GM12892 (cell line): ENCODE measurements at regions not wholly inside any gene's neighbourhood (a gene's known extent, or its start where the extent isn't known, plus 50 kb on each side); places are given as distances from the start of the nearest gene placed in this dataset.

Experiments
- POLR2A ChIP-seq: IDR thresholded peaks from 2 replicates; pipeline ENCODE4 v1.6.1; 2011; ENCODE audit warnings: low read depth, low read length, control low read depth
- POLR2AphosphoS5 ChIP-seq: IDR thresholded peaks from 2 replicates; pipeline ENCODE4 v1.6.1; 2011; ENCODE audit warnings: low read depth, low read length, control low read depth

DNA sequence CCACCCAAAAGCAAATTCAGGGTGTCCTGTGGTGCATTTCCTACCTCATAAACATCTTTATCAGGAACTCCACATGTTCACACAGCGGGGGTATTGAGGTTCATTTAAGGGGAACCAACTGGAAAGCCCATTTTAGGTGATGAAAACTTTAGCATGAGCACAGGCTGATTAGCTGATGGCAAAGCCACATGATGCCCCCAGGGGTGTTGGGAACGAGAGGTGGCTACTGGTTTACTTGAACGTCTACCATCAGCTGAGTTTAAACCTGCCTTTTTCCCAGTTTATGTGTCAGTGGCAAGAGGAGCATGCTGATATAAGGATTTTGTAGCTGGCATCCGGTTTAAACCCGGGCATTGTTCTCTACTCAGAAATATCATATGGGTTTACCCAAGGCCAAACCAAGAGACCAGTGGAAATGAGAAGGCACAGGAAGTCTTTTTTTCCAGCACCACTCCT is 54.5 kb upstream of the UPP2 start:
- TF ChIP-seq POLR2A (no peak), POLR2AphosphoS5 (no peak)
